T-helper 17 cell (primary cell): ENCODE measurements at regions not wholly inside any gene's neighbourhood (a gene's known extent, or its start where the extent isn't known, plus 50 kb on each side); places are given as distances from the start of the nearest gene placed in this dataset.

ENCODE experiments used
- ATAC-seq: fragments of 150-1000 bp; cut with Tn5 transposase; 2 replicates; pipeline ENCODE4 v1.10.0; 2021; ENCODE audit warnings: mild to moderate bottlenecking, moderate library complexity
- DNase-seq, 3 donors: peaks; one replicate each; pipeline versions ENCODE4 v3.0.0 to v3.0.0-alpha.2; 2020 to 2021
- H3K9me3 ChIP-seq: one replicate; pipeline ENCODE4 v1.7.0; 2013; ENCODE audit warnings: low read length, mild to moderate bottlenecking; ENCODE audit not compliant: control insufficient read depth, poor library complexity, severe bottlenecking
- H3K27ac Mint-ChIP-seq: one replicate; pipeline ENCODE4 v1.8.0; 2022; ENCODE audit warnings: mild to moderate bottlenecking, moderate library complexity, mixed read lengths
- H3K27me3 Mint-ChIP-seq: one replicate; pipeline ENCODE4 v1.8.0; 2022; ENCODE audit warnings: mixed read lengths
- H3K36me3 Mint-ChIP-seq: one replicate; pipeline ENCODE4 v1.8.0; 2022; ENCODE audit warnings: low read depth, mixed read lengths
- H3K4me1 Mint-ChIP-seq: one replicate; pipeline ENCODE4 v1.8.0; 2022; ENCODE audit warnings: mild to moderate bottlenecking, mixed read lengths
- H3K4me3 Mint-ChIP-seq: one replicate; pipeline ENCODE4 v1.8.0; 2022; ENCODE audit warnings: mild to moderate bottlenecking, moderate library complexity, mixed read lengths

DNA sequence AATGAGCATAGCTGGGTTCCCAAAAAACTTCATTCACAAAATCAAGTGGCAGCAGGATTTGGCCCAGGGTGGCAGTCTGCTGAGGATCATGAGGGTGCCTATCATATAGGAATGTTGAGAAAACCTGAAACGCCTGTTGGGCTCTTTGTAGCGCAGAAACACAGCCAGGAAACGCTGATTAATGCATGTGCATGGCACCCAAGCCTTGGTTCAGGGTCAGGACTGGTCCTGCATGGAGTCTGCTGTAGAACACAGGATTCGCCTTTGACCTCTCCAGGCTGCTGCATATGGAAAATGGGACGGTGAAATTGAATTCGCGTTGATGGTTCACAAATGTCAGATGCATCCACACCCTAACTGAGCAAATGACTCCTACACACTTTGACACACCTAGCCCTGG, 227.9 kb upstream of the COPS8 start:
- Mint-ChIP-seq H3K4me3 (no peak overlapping the region), H3K36me3 (no peaks in the 10 kb centered on the region), H3K4me1 (no peaks in the 10 kb centered on the region), H3K27me3 (peaks cover 37% of the 10 kb centered on the region), H3K27ac (no peak overlapping the region)
- DNase-seq (no peak), ATAC-seq (no peak)
- H3K9me3 ChIP-seq, result no peaks in the 10 kb centered on the region

DNA sequence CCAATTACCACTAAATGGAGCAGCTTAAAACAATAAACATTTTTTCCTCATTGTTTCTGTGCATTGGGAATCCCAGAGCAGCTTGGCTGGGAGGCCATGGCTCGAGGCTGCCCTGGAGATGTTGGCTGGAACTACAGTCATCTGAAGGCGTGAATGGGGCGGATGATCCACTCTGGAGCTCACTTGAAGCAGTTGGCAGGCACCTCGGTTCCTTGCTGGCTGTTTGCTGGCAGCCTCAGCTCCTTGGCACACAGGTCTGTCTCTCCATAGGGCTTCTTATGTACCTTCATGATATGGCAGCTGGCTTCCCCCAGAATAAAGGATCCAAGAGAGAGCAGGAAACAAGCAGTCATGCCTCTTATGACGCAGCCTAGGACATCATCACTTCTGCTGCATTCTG, 227.0 kb upstream of the COPS8 start:
- no peaks in the 10 kb centered on the region for H3K9me3 ChIP-seq
- Mint-ChIP-seq H3K36me3 (no peaks in the 10 kb centered on the region), H3K4me1 (no peaks in the 10 kb centered on the region), H3K27me3 (peaks cover 39% of the 10 kb centered on the region), H3K27ac (no peak overlapping the region), H3K4me3 (no peak overlapping the region)
- ATAC-seq (no peak), DNase-seq (no peak)

DNA sequence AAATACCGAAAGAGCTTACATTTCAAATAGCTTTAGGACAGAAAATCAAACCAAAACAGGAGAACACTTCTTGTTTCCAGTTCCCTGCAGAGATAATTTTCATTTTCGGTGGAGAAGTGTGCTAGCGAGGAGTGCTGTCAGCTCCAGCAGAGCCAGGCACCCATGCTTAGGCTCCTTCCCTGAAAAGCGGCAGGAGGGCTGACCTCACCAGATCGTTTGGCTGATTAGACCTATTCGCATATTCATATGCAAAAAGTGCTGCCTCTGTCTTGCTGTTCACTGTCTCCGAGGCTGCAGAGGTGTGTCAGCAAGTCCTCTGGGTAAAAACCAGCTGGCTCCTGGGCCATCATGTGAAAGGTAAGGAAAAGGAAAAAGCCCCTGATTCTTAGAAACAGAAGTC, 225.8 kb upstream of the COPS8 start:
- DNase-seq (no peak), ATAC-seq (no peak)
- Mint-ChIP-seq H3K4me1 (no peaks in the 10 kb centered on the region), H3K4me3 (no peak overlapping the region), H3K36me3 (no peaks in the 10 kb centered on the region), H3K27me3 (peaks cover 39% of the 10 kb centered on the region), H3K27ac (no peak overlapping the region)
- no peaks in the 10 kb centered on the region for H3K9me3 ChIP-seq

DNA sequence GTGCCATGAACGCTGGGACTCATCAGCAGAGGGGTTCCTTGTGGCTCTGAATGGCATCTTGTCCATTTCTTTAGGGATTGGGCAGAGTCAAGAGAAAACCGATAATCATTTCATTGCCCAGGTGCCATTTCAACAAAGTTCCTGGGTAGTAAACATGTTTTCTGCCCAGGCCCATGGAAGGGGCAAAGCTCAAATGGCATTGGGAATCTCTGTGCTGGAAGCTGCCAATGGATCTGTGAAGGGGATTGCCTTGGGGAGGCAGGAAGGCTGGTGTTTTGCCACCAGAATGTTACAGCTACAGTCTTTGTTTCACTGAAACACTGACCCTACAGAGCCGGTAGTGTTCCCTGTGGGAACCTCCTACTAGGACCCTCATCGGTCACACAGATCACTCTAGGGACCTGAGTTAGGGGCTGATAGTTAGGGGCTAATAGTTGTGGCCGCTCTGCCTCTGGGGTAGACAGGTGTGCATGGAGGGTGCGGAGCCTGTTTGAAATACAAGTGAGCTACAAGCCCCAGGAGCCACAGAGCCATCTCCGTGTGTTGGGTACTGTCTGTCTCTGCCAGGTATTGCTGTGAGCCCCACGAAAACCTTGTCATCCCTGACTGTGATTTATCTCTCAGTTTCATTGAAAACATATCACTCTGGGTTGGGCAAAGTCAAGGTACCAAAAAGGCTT, 224.4 kb upstream of the COPS8 start:
- DNase-seq (no peak), ATAC-seq (no peak)
- Mint-ChIP-seq H3K27me3 (peaks cover 37% of the 10 kb centered on the region), H3K4me3 (no peak overlapping the region), H3K27ac (no peak overlapping the region), H3K4me1 (no peaks in the 10 kb centered on the region), H3K36me3 (no peaks in the 10 kb centered on the region)
- H3K9me3 ChIP-seq, result no peaks in the 10 kb centered on the region

DNA sequence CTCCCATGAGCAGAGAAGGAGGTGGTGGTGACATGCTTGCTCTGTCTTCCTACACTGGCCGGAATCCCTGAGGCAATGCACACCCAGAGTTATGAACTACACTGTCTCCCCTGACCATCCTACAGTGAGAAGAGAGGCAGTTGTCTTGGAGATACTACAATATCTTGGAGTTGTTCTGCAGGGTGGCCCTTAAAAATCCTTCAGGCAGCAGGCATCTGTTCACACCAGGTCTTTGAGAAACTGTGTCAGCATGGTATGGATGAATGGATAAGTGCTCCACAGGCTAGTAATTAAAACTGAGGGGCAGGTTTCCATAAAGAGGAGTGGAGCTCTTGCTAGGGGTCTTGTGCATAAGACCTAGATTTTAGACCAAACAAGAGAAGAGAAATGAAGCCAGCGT, 223.7 kb upstream of the COPS8 start:
- peaks cover 34% of the 10 kb centered on the region for H3K27me3 Mint-ChIP-seq
- ATAC-seq, result no peak
- no peaks in the 10 kb centered on the region for H3K36me3 Mint-ChIP-seq

DNA sequence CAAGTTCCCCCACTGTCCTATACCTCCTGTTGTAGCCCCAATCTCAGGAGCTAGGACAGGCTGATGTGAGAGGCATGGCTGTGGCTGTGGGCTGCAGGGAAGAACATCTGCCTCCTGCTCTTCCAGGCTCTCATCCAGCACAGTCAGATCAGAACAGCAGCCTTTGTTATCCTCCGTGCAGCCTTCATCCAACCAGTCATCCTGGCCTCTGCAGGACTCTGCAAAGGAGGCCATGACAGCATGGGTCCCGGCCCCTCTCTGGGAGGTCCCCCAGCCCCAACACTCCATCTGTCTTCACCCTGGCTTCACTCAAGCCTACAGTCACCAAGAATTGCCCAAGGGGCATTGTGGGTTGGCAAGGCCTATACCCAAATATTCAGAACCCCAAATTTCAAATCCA, 223.2 kb upstream of the COPS8 start:
- Mint-ChIP-seq H3K36me3 (no peaks in the 10 kb centered on the region), H3K27ac (no peak overlapping the region), H3K4me1 (no peaks in the 10 kb centered on the region), H3K27me3 (peaks cover 34% of the 10 kb centered on the region), H3K4me3 (no peak overlapping the region)
- DNase-seq (no peak), ATAC-seq (no peak)
- no peaks in the 10 kb centered on the region for H3K9me3 ChIP-seq

More for the DNA sequence above, 223.7 kb upstream of the COPS8 start:
- H3K9me3 ChIP-seq, result no peaks in the 10 kb centered on the region
- Mint-ChIP-seq H3K4me1 (no peaks in the 10 kb centered on the region), H3K4me3 (no peak overlapping the region), H3K27ac (no peak overlapping the region)
- DNase-seq, result no peak

DNA sequence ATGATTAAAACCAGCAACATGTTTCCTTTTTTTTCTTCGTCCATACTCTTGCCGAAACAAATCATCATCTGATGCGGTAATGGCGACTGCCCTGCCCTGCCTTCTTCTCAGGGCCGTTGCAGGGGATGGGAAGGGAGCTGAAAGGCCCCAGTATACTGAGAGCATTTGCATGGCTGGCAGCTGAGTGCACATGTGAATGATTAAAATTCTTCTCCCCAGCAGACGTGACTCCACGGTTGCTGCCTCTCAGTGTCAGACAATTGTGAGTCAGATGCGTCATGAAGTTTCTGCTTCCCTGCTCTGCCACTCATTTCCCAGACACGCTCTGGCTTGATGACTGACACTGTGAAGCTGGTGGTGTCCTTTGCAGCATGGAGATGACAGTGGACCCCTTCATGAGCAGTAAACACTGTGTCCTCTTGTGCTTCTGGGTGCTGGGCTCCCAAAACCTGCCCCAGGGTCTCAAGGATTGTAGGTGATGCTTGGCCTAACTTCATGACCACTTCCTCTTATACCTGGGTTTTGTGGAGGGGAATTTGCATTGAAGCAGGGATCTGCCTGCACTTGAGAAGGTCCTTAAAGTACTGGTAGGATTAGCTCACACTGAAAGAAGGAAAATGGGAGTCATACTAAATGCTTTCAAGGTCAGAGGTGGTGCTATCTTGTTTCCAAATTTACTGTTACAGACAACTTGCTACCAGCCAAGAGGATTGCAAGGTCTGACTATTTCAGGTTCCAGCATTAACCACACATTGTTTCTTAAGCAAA, 222.5 kb upstream of the COPS8 start:
- no peak for ATAC-seq

DNA sequence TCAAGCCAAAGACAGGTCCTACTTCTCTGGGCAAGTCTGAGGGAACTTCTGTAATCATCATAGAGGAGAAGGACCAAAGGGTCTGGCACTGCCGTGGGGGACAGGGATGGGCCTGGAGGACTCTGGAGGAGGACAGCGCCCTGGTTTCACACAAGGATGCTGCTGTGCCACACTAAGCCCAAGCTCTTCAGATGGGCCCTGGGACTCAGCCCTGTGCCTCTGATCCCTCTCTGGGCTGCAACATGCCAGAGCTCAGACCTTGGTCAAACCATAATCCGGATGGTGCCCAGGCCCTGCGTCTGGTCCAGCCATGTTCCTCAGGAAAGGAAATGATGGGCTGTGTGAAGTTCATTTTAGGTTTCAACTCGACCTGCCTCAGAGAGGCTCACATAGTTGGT, 222.0 kb upstream of the COPS8 start:
- no peaks in the 10 kb centered on the region for H3K9me3 ChIP-seq
- DNase-seq, result no peak
- Mint-ChIP-seq H3K36me3 (no peaks in the 10 kb centered on the region), H3K27ac (no peak overlapping the region), H3K4me1 (no peaks in the 10 kb centered on the region), H3K4me3 (no peak overlapping the region), H3K27me3 (peaks cover 27% of the 10 kb centered on the region)
- no peak for ATAC-seq

More for the DNA sequence above, 222.5 kb upstream of the COPS8 start:
- no peaks in the 10 kb centered on the region for H3K36me3 Mint-ChIP-seq
- H3K4me1 Mint-ChIP-seq, result no peaks in the 10 kb centered on the region
- peaks cover 31% of the 10 kb centered on the region for H3K27me3 Mint-ChIP-seq
- DNase-seq, result no peak
- no peak overlapping the region for H3K4me3 Mint-ChIP-seq
- no peak overlapping the region for H3K27ac Mint-ChIP-seq
- no peaks in the 10 kb centered on the region for H3K9me3 ChIP-seq

DNA sequence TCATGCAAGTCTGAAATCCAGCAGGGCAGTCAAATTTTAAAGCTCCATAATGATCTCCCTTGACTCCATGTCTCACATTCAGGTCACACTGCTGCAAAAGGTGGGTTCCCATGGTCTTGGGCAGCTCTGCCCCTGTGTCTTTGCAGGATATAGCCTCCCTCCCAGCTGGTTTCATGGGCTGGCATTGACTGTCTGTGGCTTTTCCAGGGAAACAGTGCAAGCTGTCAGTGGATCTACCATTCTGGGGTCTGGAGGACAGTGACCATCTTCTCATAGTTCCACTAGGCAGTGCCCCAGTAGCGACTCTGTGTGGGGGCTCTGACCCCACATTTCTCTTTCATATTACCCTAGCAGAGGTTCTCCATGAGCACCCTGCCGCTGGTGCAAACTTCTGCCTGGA, 220.6 kb upstream of the COPS8 start:
- Mint-ChIP-seq H3K36me3 (no peaks in the 10 kb centered on the region), H3K27ac (no peak overlapping the region), H3K27me3 (peaks cover 19% of the 10 kb centered on the region), H3K4me3 (no peak overlapping the region), H3K4me1 (no peaks in the 10 kb centered on the region)
- DNase-seq (no peak), ATAC-seq (no peak)
- H3K9me3 ChIP-seq, result no peaks in the 10 kb centered on the region

DNA sequence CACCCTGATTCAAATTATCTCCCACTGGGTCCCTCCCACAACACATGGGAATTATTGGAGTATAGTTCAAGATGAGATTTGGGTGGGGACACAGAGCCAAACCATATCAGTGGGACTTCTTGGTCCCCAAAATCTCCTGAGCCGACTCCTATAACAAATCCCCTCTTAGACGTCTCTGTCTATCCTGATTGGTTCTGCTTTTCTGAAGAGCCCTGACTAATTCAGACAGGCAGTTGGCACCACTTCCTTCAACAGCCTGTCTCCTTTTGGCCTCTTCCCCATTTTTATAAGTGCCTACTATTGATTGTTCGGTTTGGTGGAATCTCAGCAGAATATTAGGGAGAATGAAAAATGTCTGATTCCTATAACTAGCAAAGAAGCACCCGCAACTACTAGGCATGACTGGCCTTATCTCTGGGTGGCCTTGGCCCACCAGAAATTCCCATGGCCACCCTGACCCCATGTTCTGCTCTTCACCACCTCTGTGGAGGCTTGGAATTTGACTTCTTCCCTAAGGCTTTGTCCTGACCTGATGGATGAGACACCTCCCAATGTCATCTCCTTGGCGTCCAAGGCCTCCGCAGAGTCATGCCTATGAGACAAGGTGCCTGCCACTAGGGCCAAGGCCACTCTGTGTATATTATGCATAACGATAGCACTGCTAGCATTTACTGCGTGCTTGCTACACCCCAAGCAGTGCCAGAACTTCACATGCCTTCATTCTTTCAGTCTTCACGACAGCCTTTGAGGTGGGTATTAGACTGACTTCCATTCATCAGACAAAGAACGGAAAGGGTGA, 218.9 kb upstream of the COPS8 start:
- Mint-ChIP-seq H3K27ac (no peak overlapping the region), H3K27me3 (peaks cover 10% of the 10 kb centered on the region), H3K4me1 (peaks cover 5% of the 10 kb centered on the region), H3K4me3 (no peak overlapping the region), H3K36me3 (no peaks in the 10 kb centered on the region)
- no peak for ATAC-seq
- DNase-seq, result no peak
- no peaks in the 10 kb centered on the region for H3K9me3 ChIP-seq

DNA sequence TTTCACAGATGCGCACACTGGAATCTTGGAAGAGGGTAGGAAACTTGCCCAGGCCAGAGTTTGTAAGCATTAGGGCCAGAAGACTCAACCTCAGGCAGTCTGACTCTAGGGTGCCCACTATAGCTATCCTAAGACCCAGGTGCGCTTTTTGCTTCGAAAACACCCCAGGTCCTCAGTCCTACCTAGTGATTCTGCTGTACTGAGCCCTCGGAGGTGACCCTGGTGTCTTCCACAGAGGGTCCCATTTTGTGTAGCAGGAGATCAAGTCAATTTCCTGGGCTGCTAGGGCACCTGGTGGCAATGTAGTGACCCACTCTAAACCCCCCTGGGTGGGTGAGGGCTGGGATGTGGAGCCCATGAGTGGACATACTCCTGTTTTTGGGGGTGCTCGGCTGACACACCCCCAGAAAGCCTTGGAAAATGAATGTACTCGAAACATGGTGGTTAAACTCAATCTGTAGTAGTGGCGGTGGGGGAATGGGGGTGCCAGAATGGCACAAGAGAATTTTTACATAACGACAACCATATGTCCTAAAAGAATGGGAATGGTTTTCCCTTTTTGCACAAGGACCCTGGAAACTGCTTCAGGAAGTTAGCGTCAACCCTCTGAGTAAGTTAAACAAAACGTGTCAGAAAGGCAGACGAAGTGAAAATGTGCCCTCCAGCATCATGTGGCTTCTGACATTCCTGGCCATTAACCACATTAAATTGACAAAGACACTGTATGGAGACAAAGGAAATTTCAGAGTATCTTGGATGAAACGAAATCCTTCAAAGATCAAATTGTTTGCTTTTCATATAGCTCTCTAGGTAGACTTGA, 218.0 kb upstream of the COPS8 start:
- no peaks in the 10 kb centered on the region for H3K9me3 ChIP-seq
- Mint-ChIP-seq H3K4me3 (no peak overlapping the region), H3K27ac (no peak overlapping the region), H3K36me3 (no peaks in the 10 kb centered on the region), H3K4me1 (peaks cover 9% of the 10 kb centered on the region), H3K27me3 (peaks cover 3% of the 10 kb centered on the region)
- ATAC-seq (no peak), DNase-seq (no peak)

DNA sequence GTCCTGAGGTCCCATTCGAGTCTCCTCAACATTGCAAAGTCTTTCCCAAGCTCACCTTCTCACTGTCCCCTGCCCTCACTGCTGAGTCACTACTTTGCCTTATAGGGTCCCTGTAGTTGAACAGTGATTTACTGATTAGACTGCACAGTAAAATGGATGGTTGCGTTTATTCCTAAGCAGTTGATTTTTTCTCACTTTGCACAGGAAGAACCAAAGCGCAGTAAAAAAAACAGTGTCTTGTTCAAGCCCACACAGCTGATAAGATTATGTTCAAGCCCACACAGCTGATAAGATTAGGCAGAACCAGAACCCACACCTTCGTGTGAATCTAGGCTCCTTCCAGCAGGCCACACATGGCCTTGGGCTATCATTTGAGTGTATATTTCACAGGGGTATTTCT, 215.3 kb upstream of the COPS8 start:
- no peak overlapping the region for H3K4me3 Mint-ChIP-seq
- ATAC-seq, result no peak
- peaks cover 9% of the 10 kb centered on the region for H3K4me1 Mint-ChIP-seq
- no peaks in the 10 kb centered on the region for H3K9me3 ChIP-seq
- H3K27ac Mint-ChIP-seq, result peak overlapping the region; percentile 54
- DNase-seq, result no peak
- peaks cover 7% of the 10 kb centered on the region for H3K27me3 Mint-ChIP-seq
- no peaks in the 10 kb centered on the region for H3K36me3 Mint-ChIP-seq

DNA sequence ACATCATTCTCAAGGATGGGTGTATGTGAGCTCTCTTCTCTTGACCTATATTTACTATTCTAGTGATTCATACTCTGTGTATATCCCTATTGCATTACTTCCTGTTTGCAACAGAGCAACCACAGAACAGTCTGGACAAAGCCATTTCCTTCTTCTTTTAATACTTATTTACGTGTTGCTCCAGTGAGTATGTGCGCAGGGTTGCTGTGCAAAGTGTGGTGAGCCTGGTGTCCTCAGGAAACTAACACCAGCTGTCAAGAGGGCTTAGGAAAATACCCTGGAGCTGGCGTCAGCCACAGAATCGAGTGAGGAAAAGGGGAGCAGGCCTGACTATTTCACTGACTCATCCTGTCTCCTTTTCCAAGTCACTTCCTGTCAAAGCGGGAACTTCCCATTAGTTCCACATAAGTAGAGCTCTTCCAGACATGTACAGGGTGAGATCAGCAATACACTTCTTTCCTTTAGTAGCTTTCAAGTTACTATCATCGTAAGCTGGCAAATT, 214.1 kb upstream of the COPS8 start:
- peak; percentile 57 for ATAC-seq
- Mint-ChIP-seq H3K27ac (peak overlapping the region; percentile 81), H3K4me1 (peaks cover 9% of the 10 kb centered on the region), H3K27me3 (peaks cover 13% of the 10 kb centered on the region), H3K36me3 (no peaks in the 10 kb centered on the region), H3K4me3 (peak overlapping the region; percentile 46)
- no peaks in the 10 kb centered on the region for H3K9me3 ChIP-seq
- DNase-seq, result no peak
